ENCODE measurements at regions not wholly inside any gene's neighbourhood (a gene's known extent, or its start where the extent isn't known, plus 50 kb on each side); places are given as distances from the start of the nearest gene placed in this dataset.

DNA sequence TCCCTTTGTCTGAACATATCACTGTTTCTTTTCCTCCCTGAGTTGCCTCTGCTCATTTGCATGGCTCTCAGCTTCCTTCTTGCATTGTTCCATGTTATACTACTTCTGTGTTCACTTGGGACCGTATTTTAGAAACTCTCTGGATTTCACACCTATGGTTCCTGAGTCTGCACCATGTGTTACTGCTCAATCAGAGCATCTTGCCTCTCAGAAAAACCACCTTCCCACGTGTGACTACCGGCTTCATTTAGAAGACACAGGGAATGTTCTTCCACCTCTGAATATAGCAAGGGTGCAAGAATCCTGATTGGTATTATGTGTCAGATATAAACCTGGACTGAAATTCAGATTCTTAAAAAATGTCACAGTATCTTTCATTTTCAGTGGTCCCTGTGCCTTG, 731.2 kb downstream of the TDRD15 start:
- TF ChIP-seq, protein P1, sequence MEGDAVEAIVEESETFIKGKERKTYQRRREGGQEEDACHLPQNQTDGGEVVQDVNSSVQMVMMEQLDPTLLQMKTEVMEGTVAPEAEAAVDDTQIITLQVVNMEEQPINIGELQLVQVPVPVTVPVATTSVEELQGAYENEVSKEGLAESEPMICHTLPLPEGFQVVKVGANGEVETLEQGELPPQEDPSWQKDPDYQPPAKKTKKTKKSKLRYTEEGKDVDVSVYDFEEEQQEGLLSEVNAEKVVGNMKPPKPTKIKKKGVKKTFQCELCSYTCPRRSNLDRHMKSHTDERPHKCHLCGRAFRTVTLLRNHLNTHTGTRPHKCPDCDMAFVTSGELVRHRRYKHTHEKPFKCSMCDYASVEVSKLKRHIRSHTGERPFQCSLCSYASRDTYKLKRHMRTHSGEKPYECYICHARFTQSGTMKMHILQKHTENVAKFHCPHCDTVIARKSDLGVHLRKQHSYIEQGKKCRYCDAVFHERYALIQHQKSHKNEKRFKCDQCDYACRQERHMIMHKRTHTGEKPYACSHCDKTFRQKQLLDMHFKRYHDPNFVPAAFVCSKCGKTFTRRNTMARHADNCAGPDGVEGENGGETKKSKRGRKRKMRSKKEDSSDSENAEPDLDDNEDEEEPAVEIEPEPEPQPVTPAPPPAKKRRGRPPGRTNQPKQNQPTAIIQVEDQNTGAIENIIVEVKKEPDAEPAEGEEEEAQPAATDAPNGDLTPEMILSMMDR (IDR thresholded peaks at IDR 0.05) = no peak
- H3K4me1 ChIP-seq = no peaks in the 10 kb centered on the region
- DNase-seq (no peak), ATAC-seq (no peak)
- H3K27me3 ChIP-seq = no peaks in the 10 kb centered on the region
- no peak overlapping the region for H3K27ac ChIP-seq
- intact Hi-C loops (cut with DNase I) = no loop called here
- no peak overlapping the region for H3K4me3 ChIP-seq
- H3K36me3 ChIP-seq = no peaks in the 10 kb centered on the region
- H3K9me3 ChIP-seq = peaks cover 0 to 6% of the 10 kb centered on the region in 2 donors

DNA sequence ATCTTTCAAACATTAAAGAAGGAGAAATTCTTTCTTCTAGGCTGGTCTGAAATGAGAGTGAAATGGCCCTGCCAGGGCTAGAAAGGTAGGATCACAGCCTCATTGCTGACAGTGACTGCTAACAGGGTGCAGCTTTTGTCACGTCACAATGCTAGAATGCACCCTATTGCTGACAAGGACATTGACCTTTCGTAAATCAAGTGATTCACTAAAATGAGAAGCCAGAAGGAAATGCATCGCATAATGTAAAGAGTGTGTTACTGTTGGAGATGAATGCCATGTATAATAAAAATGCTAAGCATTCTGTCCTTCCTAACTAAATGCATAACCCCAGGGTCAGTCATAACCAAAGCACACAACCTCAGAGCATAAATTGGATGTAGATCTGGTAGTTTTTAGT, 732.9 kb downstream of the TDRD15 start:
- no peaks in the 10 kb centered on the region for H3K4me1 ChIP-seq
- DNase-seq (no peak), ATAC-seq (no peak)
- TF ChIP-seq, protein P1 (IDR thresholded peaks at IDR 0.05) = no peak
- H3K4me3 ChIP-seq = no peak overlapping the region
- H3K9me3 ChIP-seq = peaks cover 0 to 6% of the 10 kb centered on the region in 2 donors
- intact Hi-C loops (cut with DNase I) = no loop called here
- H3K27ac ChIP-seq = no peak overlapping the region
- H3K36me3 ChIP-seq = no peaks in the 10 kb centered on the region
- H3K27me3 ChIP-seq = no peaks in the 10 kb centered on the region

DNA sequence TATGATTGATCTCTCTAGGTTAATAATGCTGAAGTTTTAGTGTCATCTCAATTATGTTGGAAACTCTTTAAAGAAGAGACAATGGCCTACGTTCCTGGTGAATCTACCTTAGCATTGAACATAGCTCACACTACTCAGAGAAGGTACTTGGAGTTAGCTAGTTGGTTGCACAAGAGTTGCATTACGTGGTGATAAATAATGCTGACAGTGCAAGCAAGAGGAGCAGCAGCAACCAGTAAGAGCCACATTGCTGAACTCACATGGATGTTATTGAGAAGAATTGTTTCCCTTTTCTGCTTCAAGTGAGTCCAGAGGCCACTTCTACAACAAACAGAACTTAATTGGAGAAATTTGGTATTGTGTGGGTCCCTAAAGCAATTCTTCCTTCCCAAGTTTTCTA, 737.1 kb downstream of the TDRD15 start:
- H3K27me3 ChIP-seq = no peaks in the 10 kb centered on the region

DNA sequence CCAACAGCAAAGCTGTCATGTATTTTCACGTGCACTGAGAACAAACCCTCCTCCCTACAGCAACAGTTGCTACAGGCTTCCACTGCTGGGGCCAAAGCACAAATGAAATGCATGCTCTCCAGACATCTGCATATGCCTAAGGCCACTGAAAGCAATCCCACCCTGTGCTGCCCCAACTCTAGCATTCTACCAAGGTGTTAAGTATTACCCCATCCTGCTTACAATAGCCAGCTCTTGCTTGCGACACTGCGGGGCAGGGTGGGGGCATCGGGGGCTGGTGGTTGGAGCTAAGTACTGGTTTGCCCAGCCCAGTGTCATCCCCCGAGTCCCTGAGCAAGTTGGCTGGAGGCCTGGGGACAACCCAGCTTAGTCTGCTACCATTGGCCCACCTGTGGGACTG, 742.5 kb downstream of the TDRD15 start:
- no peak overlapping the region for H3K27ac ChIP-seq
- ATAC-seq (no peak), DNase-seq (peak in 1 of 4 donors; percentile 37)
- H3K9me3 ChIP-seq = no peaks in the 10 kb centered on the region
- intact Hi-C loops (cut with DNase I) = no loop called here
- H3K36me3 ChIP-seq = no peaks in the 10 kb centered on the region
- TF ChIP-seq, protein P1 (IDR thresholded peaks at IDR 0.05) = no peak
- no peak overlapping the region for H3K4me3 ChIP-seq
- H3K4me1 ChIP-seq = no peaks in the 10 kb centered on the region
- H3K27me3 ChIP-seq = no peaks in the 10 kb centered on the region

More for the DNA sequence above, 737.1 kb downstream of the TDRD15 start:
- H3K9me3 ChIP-seq = peaks cover 0 to 6% of the 10 kb centered on the region in 2 donors
- TF ChIP-seq, protein P1 (IDR thresholded peaks at IDR 0.05) = no peak
- H3K4me1 ChIP-seq = no peaks in the 10 kb centered on the region
- intact Hi-C loops (cut with DNase I) = no loop called here
- H3K4me3 ChIP-seq = no peak overlapping the region
- no peaks in the 10 kb centered on the region for H3K36me3 ChIP-seq
- ATAC-seq = no peak
- no peak for DNase-seq
- no peak overlapping the region for H3K27ac ChIP-seq

DNA sequence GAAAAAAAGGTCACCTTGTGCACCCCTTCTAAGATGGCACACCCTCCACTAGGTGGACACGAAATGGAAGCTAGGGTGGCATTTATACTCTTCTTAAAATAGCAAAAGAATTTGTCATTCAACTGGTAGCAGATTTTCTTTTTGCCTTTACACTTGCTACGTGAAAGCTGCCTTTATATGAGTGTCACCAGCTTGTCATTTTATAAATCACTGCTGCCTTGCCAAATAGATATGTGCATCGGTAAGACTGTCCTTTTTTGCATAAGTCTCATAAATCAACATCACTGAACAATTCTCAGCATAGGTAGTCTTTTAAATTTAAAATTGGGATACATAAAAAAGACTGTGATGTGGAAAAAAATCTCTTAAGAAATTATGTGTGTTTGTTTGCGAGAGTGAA, 764.1 kb downstream of the TDRD15 start:
- H3K27ac ChIP-seq = no peak overlapping the region
- H3K4me1 ChIP-seq = no peaks in the 10 kb centered on the region
- H3K9me3 ChIP-seq = peaks cover 0 to 5% of the 10 kb centered on the region in 2 donors
- H3K4me3 ChIP-seq = no peak overlapping the region
- no peaks in the 10 kb centered on the region for H3K36me3 ChIP-seq
- ATAC-seq (no peak), DNase-seq (no peak)
- intact Hi-C loops (cut with DNase I) = no loop called here
- TF ChIP-seq, protein P1 (IDR thresholded peaks at IDR 0.05) = no peak
- H3K27me3 ChIP-seq = no peaks in the 10 kb centered on the region
